PC-3 (cell line): ENCODE measurements at regions not wholly inside any gene's neighbourhood (a gene's known extent, or its start where the extent isn't known, plus 50 kb on each side); places are given as distances from the start of the nearest gene placed in this dataset.

Experiments used
- CTCF ChIP-seq: fragments of 300-600 bp; sonication (generic); conservative IDR thresholded peaks from 2 replicates; pipeline ENCODE4 v1.5.1; 2017; ENCODE audit warnings: antibody characterized with exemption, low read depth, mild to moderate bottlenecking, low read length
- EZH2 ChIP-seq: fragments of 300-600 bp; sonication (generic); IDR thresholded peaks from one replicate; pipeline ENCODE4 v1.6.1; 2017; ENCODE audit warnings: antibody characterized with exemption, mild to moderate bottlenecking, low read length; ENCODE audit not compliant: unreplicated experiment
- EZH2phosphoT487 ChIP-seq: fragments of 300-600 bp; sonication (generic); IDR thresholded peaks from 2 replicates; pipeline ENCODE4 v1.6.1; 2018; ENCODE audit warnings: mild to moderate bottlenecking, antibody characterized with exemption, low read length, borderline replicate concordance

GRCh38 chr3:163266731-163267130 lies 1770.1 kb downstream of the OTOL1 start:
- TF ChIP-seq CTCF (no peak), EZH2 (no peak), EZH2phosphoT487 (no peak)
